Stimulated activated CD4-positive, alpha-beta T cell treated with anti-CD3 and anti-CD28 coated beads, Interleukin-15, amount 100 ng/mL, for 48 hours (primary cell): ENCODE measurements at regions not wholly inside any gene's neighbourhood (a gene's known extent, or its start where the extent isn't known, plus 50 kb on each side); places are given as distances from the start of the nearest gene placed in this dataset.
"Not testable (repeated sequence)": the region's sequence is repeated elsewhere in the genome, so short reads cannot be mapped to it uniquely, and the experiment has no call there.

ENCODE experiments used
- DNase-seq, 2 donors: peaks; one replicate each; pipeline ENCODE4 v3.0.0-alpha.2; 2020; ENCODE audit warnings: low read depth in 2 of 2

DNA sequence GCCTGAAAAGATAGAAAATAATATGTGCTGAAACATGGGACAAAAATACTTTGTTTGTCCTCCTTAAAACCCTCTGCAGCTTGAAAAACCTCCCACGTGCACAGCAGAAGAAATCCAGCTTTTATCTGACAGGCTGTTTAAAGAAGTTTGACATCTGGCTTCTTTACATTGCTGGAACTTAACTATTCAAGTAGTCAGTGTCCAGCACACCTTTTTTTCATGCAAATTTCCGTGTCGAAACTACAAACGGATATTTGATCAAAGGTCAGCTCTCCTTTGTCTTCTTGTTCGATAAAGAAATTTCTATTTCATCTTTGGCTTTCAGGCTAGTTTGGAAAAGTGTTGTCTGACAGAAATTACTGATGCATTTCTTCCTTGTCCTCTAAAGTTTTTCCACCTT, 66.8 kb upstream of the KBTBD8 start:
- DNase-seq, result no peak

DNA sequence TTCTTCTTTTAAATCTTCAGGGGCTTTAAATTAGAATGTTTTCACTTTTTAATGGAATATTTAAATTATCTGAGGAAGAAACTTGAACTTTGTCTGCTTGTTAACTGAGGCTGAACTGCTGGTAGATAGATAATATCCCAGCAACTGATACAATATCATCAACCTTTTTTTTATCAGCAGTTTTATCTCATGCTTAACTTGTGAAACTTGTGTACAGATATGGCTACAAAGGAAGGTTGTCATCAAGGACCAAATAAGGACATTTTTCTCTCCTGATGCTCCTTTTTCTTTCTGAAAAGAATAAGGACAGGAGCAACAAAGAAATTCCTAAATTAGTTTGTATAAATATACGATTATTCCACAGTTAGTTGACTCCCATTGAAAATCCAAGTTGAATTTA, 66.4 kb upstream of the KBTBD8 start:
- no peak for DNase-seq

DNA sequence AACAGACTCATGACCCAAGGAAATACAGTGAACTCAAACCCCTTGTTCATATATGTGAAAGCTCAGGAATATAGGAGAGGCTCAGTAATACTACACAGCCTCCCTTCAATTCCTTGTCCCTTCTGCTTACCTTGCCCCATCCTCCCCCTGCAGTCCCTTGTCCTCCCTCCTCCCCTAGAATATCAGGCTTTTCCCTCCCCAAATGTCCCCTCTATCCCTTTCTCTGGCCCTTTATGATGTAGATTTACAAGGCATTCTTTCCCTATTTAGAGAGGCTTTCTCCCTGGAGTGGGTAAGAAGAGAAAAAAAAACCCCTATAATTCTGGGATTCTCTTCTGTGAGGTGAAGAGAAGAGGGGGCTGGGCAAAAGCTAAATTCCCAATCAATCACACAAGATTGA, 64.9 kb upstream of the KBTBD8 start:
- no peak for DNase-seq

DNA sequence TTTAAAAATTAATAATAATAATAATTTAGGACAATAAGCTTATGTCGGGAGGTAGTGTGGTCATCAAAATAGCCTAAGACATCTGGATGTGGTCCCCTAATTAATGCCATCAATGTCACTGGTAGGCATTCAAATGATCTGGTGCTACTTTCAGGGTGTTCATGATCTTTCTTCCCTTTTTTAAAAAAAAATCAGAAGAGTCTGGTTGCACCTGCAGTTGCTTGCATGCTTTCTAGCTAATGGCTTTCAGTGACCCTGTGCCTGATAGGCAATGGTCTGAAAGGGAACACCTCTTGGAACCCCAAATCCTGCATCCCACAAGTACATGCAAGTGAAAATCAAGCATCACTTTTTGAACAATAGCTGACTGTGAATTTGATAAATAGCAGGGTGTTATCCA, 64.1 kb upstream of the KBTBD8 start:
- no peak for DNase-seq

DNA sequence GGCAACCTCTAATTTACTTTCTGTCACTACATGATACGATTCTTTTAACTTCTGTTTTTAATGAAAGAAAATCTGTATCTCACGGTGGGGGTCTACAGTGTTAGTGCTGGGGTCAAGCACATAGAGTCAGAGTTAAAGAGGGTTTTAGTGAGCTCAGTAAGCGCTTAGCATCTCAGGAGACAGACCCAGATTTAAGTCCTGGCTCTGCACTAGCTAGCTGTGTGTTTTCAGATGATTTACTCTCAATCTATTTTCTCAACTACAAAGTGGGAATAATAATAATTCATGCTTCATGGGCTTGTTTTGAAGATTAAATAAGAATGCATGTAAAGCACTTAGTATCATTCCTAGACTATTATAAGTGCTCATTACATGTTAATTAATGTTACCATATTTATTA, 63.4 kb upstream of the KBTBD8 start:
- DNase-seq, result no peak

DNA sequence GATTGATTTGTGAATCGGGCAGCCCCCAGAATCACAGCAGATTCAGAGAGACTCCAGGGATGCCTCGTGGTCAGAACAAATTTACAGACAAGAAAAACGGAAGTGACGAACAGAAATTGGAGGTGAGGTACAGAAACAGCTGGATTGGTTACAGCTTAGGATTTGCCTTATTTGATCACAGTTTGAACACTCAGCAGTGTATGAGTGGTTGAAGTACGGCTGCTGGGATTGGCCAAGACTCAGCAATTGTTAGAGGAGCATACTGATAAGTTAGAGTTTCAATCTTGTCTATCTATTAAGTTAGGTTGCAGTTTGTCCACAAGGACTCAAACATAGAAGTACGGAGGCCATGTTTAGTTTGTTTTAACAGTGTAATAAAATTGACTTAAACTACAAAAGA, 61.1 kb upstream of the KBTBD8 start:
- DNase-seq, result not testable (repeated sequence)

DNA sequence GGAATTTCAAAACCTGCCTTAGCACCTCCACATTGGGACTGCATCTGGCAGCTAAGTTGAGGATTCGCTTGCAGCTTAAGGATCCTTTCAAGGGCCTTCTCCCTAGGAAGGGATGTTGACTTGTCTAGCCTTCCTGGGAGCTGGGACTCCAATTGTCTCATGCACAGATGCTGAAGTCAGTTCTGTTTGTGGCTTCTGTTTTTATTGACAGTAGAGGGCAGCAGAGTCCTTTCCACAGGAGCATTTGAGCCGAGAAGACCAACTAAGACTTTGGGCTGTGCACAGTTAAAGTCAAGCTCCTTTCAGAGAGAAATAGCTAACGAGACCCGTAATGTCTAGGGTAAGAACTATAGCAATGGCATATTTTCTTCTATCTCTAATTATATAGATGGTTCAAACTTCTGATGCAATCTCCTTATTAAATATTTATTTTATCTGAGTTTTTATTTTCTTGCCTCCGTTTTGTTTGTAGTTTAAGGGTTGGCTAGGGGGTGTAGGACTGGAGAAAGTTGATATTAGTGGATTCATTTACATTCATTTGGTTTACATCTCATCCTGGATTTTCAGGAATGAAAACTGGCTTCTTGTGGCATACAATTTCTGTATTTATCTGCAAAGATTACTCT, 59.7 kb upstream of the KBTBD8 start:
- no peak for DNase-seq

DNA sequence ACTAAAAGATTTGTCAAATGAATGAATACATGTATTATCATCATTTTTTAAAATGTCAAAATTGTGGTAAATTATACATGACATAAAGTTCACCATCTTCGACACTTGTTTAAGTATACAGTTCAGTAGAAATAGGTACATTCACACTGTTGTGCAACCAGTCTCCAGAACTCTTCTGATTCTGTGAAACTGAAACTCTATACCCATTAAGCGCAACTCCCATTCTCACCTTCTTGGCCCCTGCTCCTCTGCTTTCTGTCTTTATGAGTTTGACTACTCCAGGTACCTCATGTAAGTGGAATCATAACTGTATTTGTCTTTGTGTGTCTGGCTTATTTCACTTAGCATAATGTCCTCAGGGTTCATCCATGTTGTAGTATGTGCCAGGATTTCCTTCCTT, 50.1 kb upstream of the KBTBD8 start:
- no peak for DNase-seq
